C4-2B (cell line): ENCODE measurements at regions not wholly inside any gene's neighbourhood (a gene's known extent, or its start where the extent isn't known, plus 50 kb on each side); places are given as distances from the start of the nearest gene placed in this dataset.

Experiments used
- CTCF ChIP-seq: fragments of 450-650 bp; conservative IDR thresholded peaks from 2 replicates; pipeline ENCODE4 v1.5.1; 2017; ENCODE audit warnings: mild to moderate bottlenecking
- ZFX ChIP-seq: fragments of 450-650 bp; IDR thresholded peaks from 2 replicates; pipeline ENCODE4 v1.6.1; 2017

DNA sequence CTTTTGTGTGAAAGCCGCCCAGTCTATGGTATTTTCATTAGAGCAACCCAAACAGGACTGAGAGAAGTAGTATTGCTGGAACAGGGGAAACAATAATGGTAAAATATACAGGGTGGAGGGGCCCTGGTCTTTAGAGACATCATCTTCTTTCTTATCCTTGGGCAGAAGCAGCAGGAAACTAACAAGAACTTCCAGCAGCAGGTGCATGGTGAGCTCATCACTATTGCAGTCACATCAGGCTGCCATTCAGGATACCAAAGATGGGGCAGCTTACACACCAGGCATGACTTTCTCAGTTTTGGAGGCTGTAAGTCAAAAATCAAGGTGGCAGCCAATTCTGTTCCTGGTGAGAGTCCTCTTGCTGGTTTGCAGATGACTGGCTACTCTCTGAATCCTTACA, 478.3 kb upstream of the RUNX1 start:
- TF ChIP-seq CTCF (no peak), ZFX (no peak)
